ENCODE measurements at regions not wholly inside any gene's neighbourhood (a gene's known extent, or its start where the extent isn't known, plus 50 kb on each side); places are given as distances from the start of the nearest gene placed in this dataset.
A peak's percentile ranks its signal among the peaks of the same experiment; 100 is the strongest.

DNA sequence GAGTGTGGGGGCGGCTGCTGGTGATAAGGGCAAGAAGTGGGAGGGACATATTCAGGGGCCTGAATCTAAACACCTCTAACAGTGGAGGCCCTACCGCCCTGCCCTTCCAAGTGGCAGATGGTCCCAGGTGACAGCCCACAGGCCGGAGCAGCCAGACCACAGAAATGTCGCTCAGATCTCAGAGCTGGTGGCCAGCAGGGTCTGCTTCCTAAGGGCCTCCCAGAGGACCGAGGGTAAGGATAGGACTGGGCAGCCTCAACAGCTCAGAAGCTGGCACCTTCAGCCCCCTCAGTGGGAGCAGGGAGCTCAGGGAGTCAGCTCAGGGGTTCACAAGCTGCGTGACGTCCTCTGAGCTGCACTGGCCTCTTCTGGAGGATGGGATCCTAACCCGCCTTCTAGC lies 201.8 kb upstream of the ZC3H12A start:
- DNase-seq (ENCODE audit: low read depth in 2 of 2), result no peak

DNA sequence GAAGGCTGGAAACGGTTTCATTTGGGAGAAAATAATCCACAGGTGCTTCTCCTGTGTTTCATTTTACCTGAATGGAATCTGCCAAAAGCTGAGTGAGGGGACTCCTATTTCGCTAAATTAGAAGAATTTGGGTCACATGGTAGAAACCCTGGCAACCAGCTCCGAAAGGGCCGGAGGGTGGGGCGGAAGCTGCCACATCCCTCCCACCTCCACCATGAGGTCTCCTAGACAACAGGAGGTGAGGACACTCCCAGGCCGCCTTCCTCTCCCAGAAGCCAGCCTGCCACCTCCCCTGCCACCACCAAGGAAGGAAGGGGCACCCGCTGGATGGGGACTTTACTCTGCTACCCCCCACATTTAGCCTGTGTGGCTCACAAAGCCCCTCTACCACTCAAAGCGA lies 199.9 kb upstream of the ZC3H12A start:
- DNase-seq (ENCODE audit: low read depth in 2 of 2), result no peak

DNA sequence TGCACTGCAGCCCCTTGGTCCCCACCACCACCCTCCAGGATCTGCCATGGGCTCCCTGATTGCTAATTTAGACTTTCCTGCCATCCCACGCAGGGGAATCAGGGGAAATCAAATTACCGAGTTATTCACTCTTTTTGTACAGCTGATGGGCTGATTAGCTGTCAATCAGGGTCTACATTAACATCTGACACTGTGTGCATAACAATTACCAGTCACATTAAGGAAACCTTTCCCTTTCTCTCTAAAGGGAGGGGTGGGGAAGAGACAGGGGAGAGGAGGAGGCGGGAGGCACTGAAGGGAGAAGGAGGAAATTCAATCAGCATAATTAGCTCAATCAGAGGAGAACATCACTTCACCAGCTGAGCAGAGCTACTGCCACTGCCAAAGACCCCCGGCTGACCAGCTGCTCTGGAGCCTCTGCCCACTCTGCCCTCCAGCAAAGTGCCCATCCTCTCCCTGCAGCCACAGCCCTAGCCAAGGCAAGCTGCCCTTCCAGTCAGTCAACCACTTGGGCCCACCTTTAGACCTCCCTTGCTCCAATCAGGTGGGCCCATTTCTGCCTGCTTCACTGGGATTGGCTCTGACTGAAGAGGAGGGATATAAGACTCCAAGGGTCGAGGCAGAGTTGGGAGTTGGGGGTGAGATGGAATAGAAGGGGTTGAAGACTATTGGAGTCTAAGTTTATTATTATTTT lies 199.3 kb upstream of the ZC3H12A start:
- DNase-seq (ENCODE audit: low read depth in 2 of 2), result no peak

DNA sequence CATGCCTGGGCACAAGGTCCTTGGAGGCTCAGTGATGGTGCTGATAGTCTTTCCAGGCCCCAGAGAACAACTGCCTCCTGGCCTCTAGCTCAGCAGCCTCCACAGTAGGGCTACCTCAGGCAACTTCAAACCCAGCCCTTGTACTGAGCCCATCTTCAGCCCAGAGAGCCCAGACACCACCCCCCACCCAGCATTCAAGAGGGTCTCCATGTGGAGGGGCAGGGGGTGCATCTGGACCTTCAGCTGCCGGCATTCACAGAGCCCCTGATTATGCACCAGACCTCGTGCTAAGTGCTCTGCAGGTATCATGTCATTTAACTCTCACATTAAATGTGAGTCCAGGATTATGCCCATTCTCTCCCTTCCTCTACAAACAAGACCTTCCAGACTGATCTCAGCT lies 197.0 kb upstream of the ZC3H12A start:
- DNase-seq (ENCODE audit: low read depth in 2 of 2), result no peak

DNA sequence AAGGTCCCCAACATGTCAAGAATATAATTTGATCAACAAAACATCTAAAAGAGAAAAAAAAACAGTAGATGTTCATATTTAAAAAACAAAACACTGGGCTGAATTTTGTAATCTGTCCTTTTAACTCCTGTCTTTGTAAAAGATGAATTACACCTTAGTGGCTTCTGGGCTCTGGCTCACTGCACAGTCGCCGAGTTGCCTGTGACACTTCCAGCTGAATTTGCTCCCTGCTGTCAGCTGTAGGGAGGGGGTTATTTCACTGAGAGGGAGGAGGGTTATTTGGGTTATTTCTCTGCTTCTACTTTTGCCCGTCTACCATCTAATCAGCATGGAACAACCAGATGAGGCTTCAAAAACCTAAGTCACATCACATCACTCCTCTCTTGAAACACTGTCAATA lies 193.0 kb upstream of the ZC3H12A start:
- no peak for DNase-seq (ENCODE audit: low read depth in 2 of 2)

DNA sequence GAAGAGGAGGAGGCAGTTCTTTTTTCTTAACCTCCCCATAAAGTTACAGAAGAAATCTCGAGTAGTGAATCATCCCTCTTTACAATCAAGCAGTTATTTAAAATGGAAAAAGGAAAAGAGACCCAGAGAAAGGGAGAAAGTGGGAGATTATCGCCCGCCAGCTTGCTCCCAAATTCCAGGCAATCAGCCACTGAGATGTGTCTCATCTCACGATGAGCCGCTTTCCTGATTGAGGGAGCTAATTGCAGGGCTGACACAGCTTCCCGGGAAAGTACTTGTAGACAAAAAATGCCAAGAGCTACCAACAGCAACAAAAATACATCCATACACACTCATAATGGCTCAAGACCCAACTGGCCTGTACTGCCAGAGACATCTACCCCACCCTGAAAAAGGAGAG lies 191.6 kb upstream of the ZC3H12A start:
- no peak for DNase-seq (ENCODE audit: low read depth in 2 of 2)

DNA sequence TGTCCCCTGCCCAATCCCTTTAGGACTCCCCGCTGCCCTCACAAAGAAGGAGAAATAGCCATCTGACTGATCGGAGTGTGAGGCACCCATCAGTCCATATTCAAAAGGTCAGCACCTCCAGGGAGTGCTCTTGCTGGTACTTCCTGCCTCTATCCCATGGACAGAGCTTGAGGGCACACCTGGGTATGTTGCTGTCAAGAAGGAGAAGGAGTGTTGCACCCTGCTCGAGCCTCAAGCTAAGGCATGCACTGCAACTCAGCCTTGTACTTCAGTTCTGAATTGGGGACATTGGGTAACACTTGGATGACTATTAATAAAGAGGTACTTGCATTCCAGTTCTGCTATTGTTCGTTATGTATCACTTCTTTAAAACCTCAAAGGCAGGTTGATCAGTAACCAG lies 190.3 kb upstream of the ZC3H12A start:
- no peak for DNase-seq (ENCODE audit: low read depth in 2 of 2)

DNA sequence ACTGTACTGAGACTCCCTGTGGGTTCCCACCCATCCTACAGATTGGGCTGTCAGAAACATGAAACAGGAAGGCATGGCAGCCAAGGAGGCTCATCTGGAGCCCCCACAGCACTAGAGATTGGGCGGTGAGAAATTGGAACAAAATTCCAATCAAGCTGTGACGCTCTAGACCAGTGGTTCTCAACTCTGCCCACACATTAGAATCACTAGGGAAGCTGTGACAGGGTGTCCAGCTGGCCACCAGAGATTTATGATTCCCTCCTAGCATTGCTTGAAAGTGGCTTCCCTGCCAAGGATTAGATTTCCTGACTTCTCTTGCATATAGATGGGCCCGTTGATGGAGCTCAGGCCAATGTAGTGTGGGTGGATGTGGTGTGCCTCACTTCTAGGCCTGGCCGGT lies 187.5 kb upstream of the ZC3H12A start:
- DNase-seq (ENCODE audit: low read depth in 2 of 2), result no peak

DNA sequence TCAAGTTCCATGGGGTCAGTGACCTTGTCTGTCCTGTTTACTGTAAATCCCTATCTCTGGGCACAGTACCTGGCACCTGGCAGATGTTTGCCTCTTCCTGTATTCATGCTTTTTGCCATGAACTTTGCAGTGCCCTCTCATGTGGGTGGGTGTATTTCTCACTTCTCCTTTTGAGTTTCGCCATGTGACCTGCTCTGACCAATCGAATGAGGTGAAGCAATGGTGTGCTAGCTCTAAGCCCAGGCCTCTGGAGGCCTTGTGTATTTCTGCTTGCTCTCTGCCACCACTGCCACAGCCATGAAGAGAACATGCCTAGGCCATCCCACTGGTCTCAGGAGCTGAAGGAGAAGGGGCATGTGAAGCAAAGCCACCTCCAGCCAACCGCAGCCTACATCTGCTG lies 185.5 kb upstream of the ZC3H12A start:
- no peak for DNase-seq (ENCODE audit: low read depth in 2 of 2)

DNA sequence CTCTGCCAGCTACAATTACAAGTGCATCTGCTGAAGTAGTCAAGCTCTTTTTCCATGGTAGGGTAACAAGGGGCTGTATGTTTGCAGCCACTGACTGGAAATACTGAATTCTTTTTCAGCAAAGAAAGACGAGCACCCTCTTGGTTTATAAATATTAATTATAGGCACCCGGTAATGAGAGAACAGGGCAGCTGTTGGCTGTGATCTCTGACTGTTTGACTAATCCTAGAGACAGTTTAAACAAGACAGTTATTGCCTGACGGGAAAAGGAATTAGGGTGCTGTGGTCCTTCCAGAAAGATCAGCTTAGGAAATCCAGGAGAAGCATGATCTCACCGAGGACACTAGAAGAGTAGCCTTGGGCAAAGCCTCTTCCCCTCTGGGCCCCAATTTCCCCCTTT lies 183.7 kb upstream of the ZC3H12A start:
- no peak for DNase-seq (ENCODE audit: low read depth in 2 of 2)

DNA sequence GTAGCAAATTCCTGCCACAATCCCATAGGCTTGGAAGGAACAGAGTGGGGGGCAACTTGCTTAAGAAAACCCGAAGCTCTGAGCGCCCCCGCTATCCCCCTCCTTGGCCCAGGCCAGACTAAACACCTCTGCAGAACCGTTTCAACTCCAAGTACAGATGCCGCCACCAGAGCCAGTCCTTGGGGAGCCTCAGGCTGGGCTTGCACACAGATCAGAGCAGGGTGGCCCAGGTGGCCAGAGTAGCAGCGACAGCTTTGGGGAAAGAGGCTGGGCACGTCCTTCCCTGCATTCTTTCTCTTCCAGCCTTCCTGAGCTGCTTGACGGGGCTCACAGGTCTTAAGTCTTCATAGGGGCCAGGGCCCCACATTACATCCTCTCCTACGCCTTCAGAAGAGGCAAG lies 181.6 kb upstream of the ZC3H12A start:
- DNase-seq (ENCODE audit: low read depth in 2 of 2), result no peak

DNA sequence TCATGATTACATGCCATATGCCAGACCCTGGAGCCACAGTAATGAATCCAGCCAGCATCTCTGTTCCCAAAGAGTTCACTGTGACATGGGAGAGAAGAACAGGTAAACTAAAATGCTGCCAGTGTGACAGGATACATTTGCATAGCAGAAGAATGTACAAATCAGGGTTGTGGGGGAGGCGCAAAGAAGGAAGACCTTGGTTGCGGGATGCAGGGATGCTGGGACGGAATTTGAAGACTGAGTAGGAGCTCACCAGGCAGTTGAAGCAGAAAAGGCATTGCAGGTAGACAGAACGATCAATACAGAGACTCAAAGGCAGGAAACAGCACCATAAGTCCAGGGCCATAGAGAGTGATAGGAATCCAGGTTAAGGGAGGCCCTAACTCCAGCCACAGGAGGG lies 180.3 kb upstream of the ZC3H12A start:
- no peak for DNase-seq (ENCODE audit: low read depth in 2 of 2)

DNA sequence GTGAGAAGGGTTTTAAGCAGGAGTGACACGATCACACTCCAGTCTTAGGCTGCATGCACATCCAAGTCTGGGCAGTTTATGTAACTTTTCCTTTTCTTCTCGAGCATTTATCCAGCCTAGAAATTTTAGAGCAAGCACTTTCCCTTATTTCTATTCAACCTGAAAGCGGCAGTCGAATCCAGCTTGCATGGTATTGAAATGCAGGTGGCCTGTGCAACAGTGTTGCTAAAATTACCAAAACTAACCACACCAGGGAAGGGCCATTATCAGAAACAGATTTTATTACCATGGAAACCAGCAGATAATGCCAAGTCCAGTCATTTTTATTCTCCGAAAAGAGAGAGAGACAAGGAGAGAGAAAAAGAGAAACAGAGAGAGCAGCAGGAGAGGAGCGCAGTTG lies 179.9 kb upstream of the ZC3H12A start:
- no peak for DNase-seq (ENCODE audit: low read depth in 2 of 2)

DNA sequence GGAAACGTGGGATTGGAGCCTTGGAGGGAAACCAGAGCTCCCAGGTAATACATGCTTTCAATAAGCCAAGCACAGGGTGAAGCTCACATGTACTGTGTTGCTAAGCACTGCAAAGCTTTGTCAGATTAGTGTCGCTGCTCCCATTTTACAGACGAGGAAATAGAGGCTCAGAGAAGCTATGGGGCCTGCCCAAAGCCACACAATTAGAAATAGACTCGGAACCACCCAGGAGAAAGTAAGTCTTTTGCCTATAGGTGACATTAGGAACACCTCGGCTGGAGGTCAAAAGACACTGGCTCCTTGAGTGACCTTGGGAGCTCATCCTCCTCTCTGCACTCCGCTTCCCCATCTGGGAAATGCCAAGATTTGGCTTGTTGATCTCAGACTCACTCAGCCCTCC lies 175.6 kb upstream of the ZC3H12A start:
- DNase-seq (ENCODE audit: low read depth in 2 of 2), result no peak

DNA sequence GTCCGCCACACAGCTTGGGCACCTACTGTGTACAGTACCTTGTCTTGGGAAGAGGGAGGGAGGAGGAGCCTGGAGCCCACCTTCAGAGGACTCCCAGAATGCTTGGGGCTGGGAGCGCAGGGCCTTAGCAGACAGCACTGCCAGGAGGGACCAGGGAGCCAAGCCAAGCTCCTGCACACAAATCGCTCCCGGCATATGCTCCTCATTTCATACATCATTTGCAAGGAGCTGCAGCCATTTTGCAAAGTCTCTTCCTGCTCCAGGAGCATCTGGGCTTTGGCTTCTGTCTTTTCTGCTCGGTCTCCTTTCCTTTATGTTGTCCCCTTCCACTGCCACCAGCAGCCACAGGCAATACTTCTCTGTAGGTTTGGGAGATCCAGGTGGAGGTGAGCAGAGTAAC lies 175.2 kb upstream of the ZC3H12A start:
- DNase-seq (ENCODE audit: low read depth in 2 of 2), result no peak

DNA sequence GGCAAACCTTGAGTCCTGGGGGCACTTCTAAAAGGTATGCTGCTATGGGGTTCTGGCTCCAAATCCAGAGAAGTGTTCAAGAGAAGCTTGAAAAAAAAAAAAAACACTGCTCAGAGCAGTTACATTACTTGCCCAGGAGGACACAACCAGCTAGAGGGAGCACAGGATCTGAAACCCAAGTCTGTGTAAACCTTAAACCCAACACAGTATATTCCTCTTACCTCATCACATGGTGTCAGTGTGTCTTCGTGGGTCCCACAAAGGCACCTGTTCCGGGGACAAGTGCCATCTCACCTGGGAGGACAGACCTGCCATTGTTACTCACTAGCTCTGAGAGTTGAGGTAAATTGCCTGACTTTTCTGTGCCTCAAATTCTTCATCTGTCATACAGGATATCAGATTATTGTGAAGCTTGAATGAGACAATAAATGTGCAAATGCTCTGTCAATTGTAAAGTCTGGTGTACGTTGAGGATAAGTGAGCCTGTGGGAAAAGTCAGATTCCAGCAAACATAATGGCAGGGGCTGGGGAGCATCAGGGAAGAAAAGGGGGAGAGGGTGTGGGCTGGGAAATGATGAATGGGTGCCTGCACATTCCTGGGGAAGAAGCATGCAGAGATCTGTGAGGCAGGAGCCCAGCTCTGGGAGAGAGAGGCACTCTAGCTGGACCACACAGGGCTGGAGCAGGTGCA lies 170.4 kb upstream of the ZC3H12A start:
- no peak for DNase-seq (ENCODE audit: low read depth in 2 of 2)

DNA sequence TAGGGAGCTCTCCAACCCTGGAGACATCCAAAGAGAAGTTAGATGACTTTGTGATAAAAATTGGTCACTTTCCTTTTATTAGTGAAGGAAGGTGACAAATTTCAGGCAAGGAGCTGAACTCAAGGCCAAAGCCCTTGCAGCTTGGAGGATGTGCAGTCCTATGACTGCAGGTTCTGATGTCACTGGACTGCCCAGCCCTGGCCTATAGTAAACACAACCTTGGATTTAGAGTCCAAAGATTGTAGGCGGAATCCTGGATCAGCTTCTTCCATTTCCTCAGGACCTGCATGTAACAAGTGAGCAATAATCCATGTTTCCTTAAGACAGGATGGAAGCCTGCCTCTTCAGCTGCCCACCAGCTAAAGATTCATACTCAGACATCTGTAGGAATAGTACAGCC lies 169.3 kb upstream of the ZC3H12A start:
- DNase-seq (ENCODE audit: low read depth in 2 of 2), result no peak

DNA sequence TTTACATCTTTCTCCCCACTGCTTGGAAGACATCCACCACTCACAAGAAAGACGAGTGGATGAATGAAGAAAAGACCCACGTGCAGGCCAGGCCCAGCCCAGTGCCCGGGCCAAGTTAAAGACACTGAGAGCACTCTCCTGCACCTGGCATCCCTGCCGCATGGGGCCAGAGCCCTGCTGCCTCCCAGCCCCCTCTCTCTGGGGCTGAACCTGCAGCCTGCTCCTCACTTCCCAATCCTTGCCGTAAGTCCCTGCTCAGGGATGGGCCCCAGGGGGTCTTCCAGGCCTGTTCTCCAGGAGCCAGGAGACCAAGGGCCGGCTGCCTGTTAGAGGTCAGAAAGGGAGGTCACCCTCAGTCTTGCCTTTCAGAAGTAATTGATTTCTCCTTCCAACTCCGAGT lies 168.5 kb upstream of the ZC3H12A start:
- no peak for DNase-seq (ENCODE audit: low read depth in 2 of 2)

DNA sequence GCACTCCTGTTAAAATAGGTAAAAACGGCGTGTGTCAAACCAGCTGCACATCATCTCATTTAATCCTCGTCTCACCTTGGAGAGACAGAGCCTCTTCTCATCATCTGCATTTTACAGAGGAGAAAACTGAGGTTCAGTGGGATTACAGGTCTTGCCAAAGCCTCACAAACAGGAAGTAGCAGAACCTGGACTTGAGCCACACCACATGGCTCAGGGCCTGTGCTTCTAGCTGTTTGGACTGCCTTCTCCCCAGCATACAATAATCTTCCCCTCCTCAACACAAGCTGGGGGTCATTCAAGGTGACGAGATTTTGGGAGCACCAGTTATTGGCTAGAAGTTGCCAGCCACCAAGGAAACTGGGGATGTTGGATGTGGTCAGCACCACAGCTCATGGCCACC lies 167.9 kb upstream of the ZC3H12A start:
- peak in 1 of 2 donors; percentile 5 for DNase-seq (ENCODE audit: low read depth in 2 of 2)

DNA sequence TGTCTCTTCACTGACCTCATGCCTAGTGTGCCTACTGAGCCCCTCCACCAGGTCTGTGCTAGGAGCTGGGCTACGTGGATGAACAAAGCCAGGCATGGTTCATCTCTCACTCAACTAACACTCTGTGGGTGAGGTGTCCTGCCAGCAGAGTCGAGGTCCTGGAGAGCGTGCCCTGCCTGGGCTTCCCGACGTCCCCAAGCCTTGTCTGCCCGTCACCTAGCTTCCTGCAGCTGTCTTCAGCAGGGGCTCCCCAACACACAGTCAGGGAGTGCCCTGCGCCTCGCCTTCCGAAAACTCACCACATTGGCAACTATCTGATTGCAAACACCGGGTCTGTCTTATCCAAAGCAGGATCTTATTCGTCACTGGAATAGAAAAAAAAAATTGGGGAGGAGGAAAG lies 167.5 kb upstream of the ZC3H12A start:
- no peak for DNase-seq (ENCODE audit: low read depth in 2 of 2)

DNA sequence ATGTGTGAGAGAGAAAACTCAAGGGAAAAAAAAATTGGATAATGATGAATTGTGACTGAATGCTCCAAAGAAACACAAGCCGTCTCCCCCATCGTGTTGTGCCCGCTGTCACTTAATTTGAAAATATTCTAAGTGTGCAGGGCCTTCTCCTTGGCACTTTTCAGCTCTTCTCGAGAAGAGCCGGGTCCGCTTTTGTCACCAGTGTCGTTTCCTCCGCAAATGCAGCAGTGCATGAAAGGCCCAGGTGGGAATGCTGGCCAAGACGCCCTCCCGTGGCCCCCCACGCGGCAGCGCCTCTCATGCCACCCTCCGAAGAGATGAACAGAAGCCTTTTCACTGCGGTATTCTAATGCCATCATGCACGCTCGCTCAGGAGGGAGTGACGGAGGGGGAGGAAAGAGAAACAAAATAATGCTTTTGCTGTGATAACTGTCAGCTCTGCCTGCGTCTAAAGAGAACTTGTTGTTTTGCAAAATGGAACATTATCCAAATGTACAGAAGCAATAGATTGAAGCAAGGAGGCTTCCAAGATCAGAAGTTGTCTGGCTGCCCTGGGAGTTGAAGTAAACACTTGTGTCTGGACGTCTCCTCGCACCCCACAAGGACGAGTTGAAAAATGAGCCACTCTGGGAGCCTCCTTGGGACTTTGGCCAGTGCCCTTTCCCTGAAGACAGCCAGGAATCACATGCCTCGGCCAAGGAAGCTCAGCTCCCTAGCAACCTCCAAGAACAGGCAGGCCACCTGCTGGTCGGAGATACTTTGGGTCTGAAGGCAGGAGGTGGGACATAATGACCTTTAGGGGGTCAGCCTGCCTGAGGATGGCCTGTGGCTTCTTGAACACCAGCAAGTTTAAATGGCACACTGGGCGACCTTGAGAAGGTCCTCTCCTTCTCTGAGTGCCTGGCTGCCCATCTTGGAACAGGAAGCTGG lies 166.1 kb upstream of the ZC3H12A start:
- no peak for DNase-seq (ENCODE audit: low read depth in 2 of 2)

DNA sequence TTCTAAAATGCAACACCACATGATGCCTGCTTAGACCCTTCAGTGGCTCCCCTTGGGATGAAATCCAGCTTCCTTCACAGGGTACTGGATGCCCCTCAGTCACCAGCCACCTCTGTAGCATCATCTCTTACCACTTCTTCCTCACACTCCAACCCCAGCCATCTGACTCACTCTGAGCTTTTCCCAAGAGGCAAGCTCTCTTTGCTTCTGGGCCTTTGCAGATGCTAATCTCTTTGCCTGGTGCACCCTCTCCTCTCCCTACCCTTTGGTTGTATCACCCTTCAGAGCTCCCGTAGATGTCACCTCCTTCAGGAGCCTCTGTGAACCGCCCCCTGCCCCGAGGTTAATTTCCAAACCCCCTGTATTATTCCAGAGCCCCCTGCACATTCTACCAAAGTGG lies 164.8 kb upstream of the ZC3H12A start:
- no peak for DNase-seq (ENCODE audit: low read depth in 2 of 2)

DNA sequence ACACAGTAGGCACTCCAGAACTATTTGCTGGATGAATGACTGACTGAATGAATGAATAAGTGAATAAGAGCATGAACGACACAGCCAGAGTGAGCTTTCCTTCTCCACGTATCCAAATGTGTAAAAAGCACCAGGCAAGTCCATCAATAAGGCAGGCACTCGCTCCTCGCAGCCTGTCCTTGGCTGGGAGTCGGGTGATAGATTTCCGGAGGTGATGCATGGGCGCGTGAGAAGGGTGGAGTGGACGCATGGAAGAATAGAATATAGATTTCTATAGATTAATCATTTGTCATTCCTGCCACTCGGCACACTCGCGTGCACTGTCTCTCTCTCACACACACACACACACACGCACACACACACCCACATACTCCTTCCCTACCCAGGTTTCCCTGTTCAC lies 164.3 kb upstream of the ZC3H12A start:
- DNase-seq (ENCODE audit: low read depth in 2 of 2), result no peak

Measured in lung microvascular endothelial cell (primary cell).